IMR-90 (cell line): ENCODE measurements at regions not wholly inside any gene's neighbourhood (a gene's known extent, or its start where the extent isn't known, plus 50 kb on each side); places are given as distances from the start of the nearest gene placed in this dataset.

Experiments
- ATAC-seq: fragments of 200-7000 bp; cut with Tn5 transposase; 2 replicates; pipeline ENCODE4 v1.9.1; 2020; ENCODE audit warnings: low read depth, mild to moderate bottlenecking, moderate library complexity
- BruUV-seq: library from RNA; stranded (reverse); fragments of 400-500 nt; replicated peaks from 2 replicates; lab custom pipeline; 2021; lab: Mats Ljungman, UMichigan
- CTCF ChIA-PET: fragments of 300-600 bp; formaldehyde crosslinking; extraction: SDS; loops from one replicate; lab custom pipeline; 2021; ENCODE audit warnings: antibody characterized with exemption; lab: Yijun Ruan, JAX
- POLR2A ChIA-PET: fragments of 300-600 bp; sonication (Branson Sonifier 250); formaldehyde crosslinking; loops from one replicate; lab custom pipeline; 2022; ENCODE audit warnings: antibody characterized with exemption; ENCODE audit not compliant: unreplicated experiment; lab: Charles Lee
- DNase-seq: peaks from one replicate; pipeline ENCODE4 v3.0.0; 2013
- H2AFZ ChIP-seq: replicated peaks from 2 replicates; pipeline ENCODE3; 2013; ENCODE audit warnings: low read length, mild to moderate bottlenecking; ENCODE audit not compliant: poor library complexity
- H2AK5ac ChIP-seq: 2 replicates; pipeline ENCODE4 v1.6.1; 2013; ENCODE audit warnings: low read depth, low read length, inconsistent platforms
- H2AK9ac ChIP-seq: replicated peaks from 2 replicates; pipeline ENCODE3; 2013; ENCODE audit warnings: mild to moderate bottlenecking, low read depth, low read length, moderate library complexity; ENCODE audit not compliant: poor library complexity
- H2BK120ac ChIP-seq: 2 replicates; pipeline ENCODE4 v1.6.1; 2013; ENCODE audit warnings: low read depth, low read length, inconsistent platforms
- H2BK15ac ChIP-seq: 3 replicates; pipeline ENCODE4 v1.6.1; 2013; ENCODE audit warnings: low read depth, low read length, inconsistent platforms
- H2BK20ac ChIP-seq: 2 replicates; pipeline ENCODE4 v1.6.1; 2013; ENCODE audit warnings: low read depth, mild to moderate bottlenecking, inconsistent platforms, low read length, moderate library complexity
- H2BK5ac ChIP-seq: 2 replicates; pipeline ENCODE4 v1.6.1; 2013; ENCODE audit warnings: mild to moderate bottlenecking, low read depth, low read length, inconsistent platforms; ENCODE audit not compliant: poor library complexity, severe bottlenecking
- H3K14ac ChIP-seq: replicated peaks from 2 replicates; pipeline ENCODE4 v1.6.1; 2013; ENCODE audit warnings: low read depth, low read length, inconsistent platforms
- H3K18ac ChIP-seq: 2 replicates; pipeline ENCODE4 v1.6.1; 2013; ENCODE audit warnings: low read depth, low read length, control low read depth
- H3K23ac ChIP-seq: 2 replicates; pipeline ENCODE4 v1.6.1; 2013; ENCODE audit warnings: low read depth, low read length, inconsistent platforms
- H3K27ac ChIP-seq: 2 replicates; pipeline ENCODE4 v1.5.1; 2013; ENCODE audit warnings: mild to moderate bottlenecking, control low read depth, low read length; ENCODE audit not compliant: insufficient read depth
- H3K27me3 ChIP-seq: 2 replicates; pipeline ENCODE4 v1.6.1; 2013; ENCODE audit warnings: low read length; ENCODE audit not compliant: control insufficient read depth, insufficient read depth
- H3K36me3 ChIP-seq: 2 replicates; pipeline ENCODE4 v1.6.1; 2013; ENCODE audit warnings: low read length, mixed read lengths; ENCODE audit not compliant: control insufficient read depth, insufficient read depth
- H3K4ac ChIP-seq: 2 replicates; pipeline ENCODE4 v1.6.1; 2013; ENCODE audit warnings: low read depth, low read length, inconsistent platforms
- H3K4me1 ChIP-seq: 2 replicates; pipeline ENCODE4 v1.6.1; 2013; ENCODE audit warnings: low read length, mixed read lengths; ENCODE audit not compliant: control insufficient read depth, insufficient read depth
- H3K4me2 ChIP-seq: 2 replicates; pipeline ENCODE4 v1.6.1; 2013; ENCODE audit warnings: low read depth, mild to moderate bottlenecking, control low read depth, low read length, moderate library complexity
- H3K4me3 ChIP-seq: 2 replicates; pipeline ENCODE4 v1.5.1; 2013; ENCODE audit warnings: low read depth, mild to moderate bottlenecking, control low read depth, low read length, moderate library complexity; ENCODE audit not compliant: insufficient read depth
- H3K56ac ChIP-seq: 2 replicates; pipeline ENCODE4 v1.6.1; 2013; ENCODE audit warnings: low read length, inconsistent platforms; ENCODE audit not compliant: insufficient read depth; ENCODE audit errors: extremely low read depth
- H3K79me1 ChIP-seq, 2 experiments: 2 replicates each; pipeline ENCODE4 v1.6.1; 2013; ENCODE audit warnings: low read length in 2 of 2, inconsistent platforms in 1 of 2, low read depth in 1 of 2
- H3K9ac ChIP-seq: 2 replicates; pipeline ENCODE4 v1.6.1; 2013; ENCODE audit warnings: low read depth, low read length, control low read depth
- H3K9me1 ChIP-seq: 2 replicates; pipeline ENCODE4 v1.6.1; 2013; ENCODE audit warnings: low read length, inconsistent platforms; ENCODE audit not compliant: insufficient read depth
- H3K9me3 ChIP-seq: 2 replicates; pipeline ENCODE4 v1.6.1; 2013; ENCODE audit warnings: low read length; ENCODE audit not compliant: control insufficient read depth, insufficient read depth
- H4K20me1 ChIP-seq: 2 replicates; pipeline ENCODE4 v1.6.1; 2013; ENCODE audit warnings: low read length, inconsistent platforms; ENCODE audit not compliant: insufficient read depth
- H4K5ac ChIP-seq: 2 replicates; pipeline ENCODE4 v1.6.1; 2013; ENCODE audit warnings: mild to moderate bottlenecking, low read depth, low read length, control low read depth
- H4K8ac ChIP-seq, 2 experiments: 2 replicates each; pipeline ENCODE4 v1.6.1; 2013; ENCODE audit warnings: low read depth in 2 of 2, low read length in 2 of 2, control low read depth in 1 of 2, inconsistent platforms in 1 of 2
- H4K91ac ChIP-seq: 2 replicates; pipeline ENCODE4 v1.6.1; 2013; ENCODE audit warnings: low read depth, low read length, inconsistent platforms; ENCODE audit not compliant: insufficient read depth
- BHLHE40 ChIP-seq: fragments of 150-350 bp; IDR thresholded peaks from 2 replicates; pipeline ENCODE4 v1.6.1; 2016; ENCODE audit warnings: mild to moderate bottlenecking, low read depth, low read length
- CEBPB ChIP-seq: IDR thresholded peaks from 2 replicates; pipeline ENCODE4 v1.6.1; 2012; ENCODE audit warnings: low read depth, low read length, improper control_type of control experiment
- CHD1 ChIP-seq: IDR thresholded peaks from 2 replicates; pipeline ENCODE4 v1.6.1; 2012; ENCODE audit warnings: low read depth, low read length, improper control_type of control experiment
- CTCF ChIP-seq: conservative IDR thresholded peaks from 2 replicates; pipeline ENCODE4 v1.5.1; 2012; ENCODE audit warnings: mild to moderate bottlenecking, low read depth, low read length, improper control_type of control experiment
- ELK1 ChIP-seq: fragments of 150-350 bp; IDR thresholded peaks from 2 replicates; pipeline ENCODE4 v1.6.1; 2016; ENCODE audit warnings: low read depth, mild to moderate bottlenecking, low read length, moderate library complexity, borderline replicate concordance
- FOS ChIP-seq: fragments of 150-350 bp; IDR thresholded peaks from 2 replicates; pipeline ENCODE4 v1.6.1; 2016; ENCODE audit warnings: low read depth, low read length
- MAZ ChIP-seq: IDR thresholded peaks from 2 replicates; pipeline ENCODE4 v1.6.1; 2012; ENCODE audit warnings: low read depth, mild to moderate bottlenecking, low read length, improper control_type of control experiment, moderate library complexity, borderline replicate concordance
- MXI1 ChIP-seq: IDR thresholded peaks from 2 replicates; pipeline ENCODE4 v1.6.1; 2012; ENCODE audit warnings: low read depth, mild to moderate bottlenecking, low read length, moderate library complexity, borderline replicate concordance
- NFE2L2 ChIP-seq: fragments of 150-350 bp; IDR thresholded peaks from 2 replicates; pipeline ENCODE4 v1.6.1; 2016; ENCODE audit warnings: low read depth, mild to moderate bottlenecking, low read length
- POLR2A ChIP-seq: IDR thresholded peaks from 2 replicates; pipeline ENCODE4 v1.6.1; 2012; ENCODE audit warnings: mild to moderate bottlenecking, low read depth, low read length
- RAD21 ChIP-seq: IDR thresholded peaks from 2 replicates; pipeline ENCODE4 v1.6.1; 2012; ENCODE audit warnings: low read length, improper control_type of control experiment
- SMC3 ChIP-seq: fragments of 150-350 bp; IDR thresholded peaks from 2 replicates; pipeline ENCODE4 v1.6.1; 2016; ENCODE audit warnings: low read depth, mild to moderate bottlenecking, antibody characterized with exemption, low read length, moderate library complexity
- USF2 ChIP-seq: fragments of 150-350 bp; IDR thresholded peaks from 2 replicates; pipeline ENCODE4 v1.6.1; 2017; ENCODE audit warnings: mild to moderate bottlenecking, antibody characterized with exemption, low read length, low read depth
- WGBS, 2 experiments: methylation state at CpG; one replicate each; pipeline versions ENCODE4 v1.1.5 to v1.1.7; 2013; ENCODE audit warnings: missing lambda C conversion rate in 2 of 2; ENCODE audit not compliant: insufficient read length in 1 of 2; ENCODE audit errors: extremely low coverage in 2 of 2; 5-methylcytosine and 5-hydroxymethylcytosine counted together
- dilution Hi-C: fragments of 300-500 bp; cut with HindIII; formaldehyde crosslinking; loops from one replicate; pipeline ENCODE4 v1.14.3; 2018; ENCODE audit warnings: low sequenced_read_pairs; ENCODE audit not compliant: unreplicated experiment
- in situ Hi-C: fragments of 300-500 bp; cut with MboI; formaldehyde crosslinking; loops from 3 replicates; pipeline ENCODE4 v1.14.3; 2019; ENCODE audit warnings: low sequenced_read_pairs, inconsistent platforms, mixed read lengths
- intact Hi-C: fragments of 100-400 bp; cut with micrococcal nuclease; formaldehyde crosslinking; loops from 2 replicates; pipeline ENCODE4 v1.10.0; 2022

- Histone ChIP-seq H4K91ac (no peak overlapping the region), H3K36me3 (no peaks in the 10 kb centered on the region), H3K18ac (no peak overlapping the region), H3K23ac (no peak overlapping the region), H3K4ac (no peak overlapping the region), H3K27me3 (no peaks in the 10 kb centered on the region), H2AK9ac (no peak overlapping the region), H3K27ac (no peak overlapping the region), H2AK5ac (no peak overlapping the region), H3K56ac (no peak overlapping the region), H4K8ac (no peak overlapping the region), H2BK120ac (no peak overlapping the region), H4K20me1 (no peaks in the 10 kb centered on the region; the same call in 1 of the 2 replicates), H2AFZ (no peak overlapping the region), H3K9me3 (no peaks in the 10 kb centered on the region), H3K4me3 (no peak overlapping the region), H2BK5ac (no peak overlapping the region), H4K5ac (no peak overlapping the region), H3K4me2 (no peak overlapping the region), H2BK20ac (no peak overlapping the region), H2BK15ac (no peak overlapping the region), H3K4me1 (no peaks in the 10 kb centered on the region), H3K9ac (no peak overlapping the region), H3K9me1 (no peaks in the 10 kb centered on the region), H3K79me1 (no peaks in the 10 kb centered on the region), H3K14ac (no peak overlapping the region)
- no CpG with 5 or more reads among the region's 1 CpG for WGBS, 2 experiments
- DNase-seq (no peak), ATAC-seq (no peak)
- dilution Hi-C loops (no loop called here), intact Hi-C loops (no loop called here), in situ Hi-C loops (no loop called here)
- POLR2A ChIA-PET = no interaction called here
- CTCF ChIA-PET = no interaction called here
- BruUV-seq = no TSS peak
- TF ChIP-seq NFE2L2 = no peak
- TF ChIP-seq ELK1 = no peak
- TF ChIP-seq CEBPB = no peak
- no peak for TF ChIP-seq CTCF
- TF ChIP-seq MXI1 = no peak
- no peak for TF ChIP-seq RAD21
- no peak for TF ChIP-seq BHLHE40
- TF ChIP-seq CHD1 = no peak
- no peak for TF ChIP-seq POLR2A
- TF ChIP-seq USF2 = no peak
- TF ChIP-seq FOS = no peak
- no peak for TF ChIP-seq MAZ
- TF ChIP-seq SMC3 = no peak
These were observed 215.4 kb downstream of the OMA1 start for GRCh38 chr1:58331156-58331555.
